WTC11 (cell line): ENCODE measurements at regions not wholly inside any gene's neighbourhood (a gene's known extent, or its start where the extent isn't known, plus 50 kb on each side); places are given as distances from the start of the nearest gene placed in this dataset.

ENCODE experiments used
- ATAC-seq: fragments of 200-7000 bp; cut with Tn5 transposase; 2 replicates; pipeline ENCODE4 v1.10.0; 2021; ENCODE audit warnings: mild to moderate bottlenecking, moderate library complexity
- CTCF ChIA-PET: fragments of 300-600 bp; sonication (Branson Sonifier 250); formaldehyde crosslinking; loops from one replicate; lab custom pipeline; 2021; ENCODE audit warnings: antibody characterized with exemption; lab: Charles Lee
- POLR2A ChIA-PET: fragments of 350-600 bp; sonication (Branson Sonifier 250); formaldehyde crosslinking; loops from one replicate; lab custom pipeline; 2021; ENCODE audit warnings: antibody characterized with exemption; lab: Charles Lee
- DNase-seq: peaks from one replicate; pipeline ENCODE4 v3.0.0; 2021; ENCODE audit warnings: low spot score
- H3K27ac Mint-ChIP-seq: 2 replicates; pipeline ENCODE4 v1.8.0; 2021; ENCODE audit warnings: mixed read lengths
- H3K27me3 Mint-ChIP-seq: 2 replicates; pipeline ENCODE4 v1.8.0; 2021; ENCODE audit warnings: low read depth, mild to moderate bottlenecking, moderate library complexity, mixed read lengths
- H3K36me3 Mint-ChIP-seq: 2 replicates; pipeline ENCODE4 v1.8.0; 2021; ENCODE audit warnings: mixed read lengths
- H3K4me1 Mint-ChIP-seq: 2 replicates; pipeline ENCODE4 v1.8.0; 2022; ENCODE audit warnings: mixed read lengths
- H3K4me3 Mint-ChIP-seq: 2 replicates; pipeline ENCODE4 v1.8.0; 2021; ENCODE audit warnings: mild to moderate bottlenecking, moderate library complexity, mixed read lengths
- H3K9me3 Mint-ChIP-seq: 2 replicates; pipeline ENCODE4 v1.8.0; 2021; ENCODE audit warnings: mixed read lengths
- AFF4 ChIP-seq: sonication (generic); formaldehyde crosslinking; IDR thresholded peaks from 2 replicates; pipeline ENCODE4 v1.8.1; 2023; ENCODE audit warnings: mild to moderate bottlenecking, missing genetic modification reagents, borderline replicate concordance
- E2F4 ChIP-seq: sonication (generic); formaldehyde crosslinking; IDR thresholded peaks from 2 replicates; pipeline ENCODE4 v1.8.1; 2022; ENCODE audit warnings: low read depth, mild to moderate bottlenecking, moderate library complexity, missing genetic modification reagents, borderline replicate concordance
- ERG ChIP-seq: fragments of 250-450 bp; sonication (Bioruptor Pico); IDR thresholded peaks from 2 replicates; pipeline ENCODE4 v1.8.0; 2021; ENCODE audit warnings: mild to moderate bottlenecking
- ESRRA ChIP-seq: sonication (generic); formaldehyde crosslinking; IDR thresholded peaks from 2 replicates; pipeline ENCODE4 v1.8.1; 2022; ENCODE audit warnings: mild to moderate bottlenecking, missing genetic modification reagents, borderline replicate concordance
- FOXP1 ChIP-seq: sonication (generic); formaldehyde crosslinking; IDR thresholded peaks from 2 replicates; pipeline ENCODE4 v1.8.0; 2022; ENCODE audit warnings: missing genetic modification reagents, mild to moderate bottlenecking, moderate library complexity, borderline replicate concordance
- IRF2 ChIP-seq: sonication (generic); formaldehyde crosslinking; IDR thresholded peaks from 2 replicates; pipeline ENCODE4 v1.8.0; 2022; ENCODE audit warnings: low read depth, missing genetic modification reagents, borderline replicate concordance
- JAZF1 ChIP-seq: fragments of 250-450 bp; sonication (Bioruptor Pico); IDR thresholded peaks from 2 replicates; pipeline ENCODE4 v1.9.0; 2021; ENCODE audit warnings: moderate library complexity, mild to moderate bottlenecking, inconsistent platforms
- JUN ChIP-seq: sonication (generic); formaldehyde crosslinking; IDR thresholded peaks from 2 replicates; pipeline ENCODE4 v1.8.0; 2023; ENCODE audit warnings: mild to moderate bottlenecking, missing genetic modification reagents
- MAX ChIP-seq: sonication (generic); formaldehyde crosslinking; IDR thresholded peaks from 2 replicates; pipeline ENCODE4 v1.8.0; 2022; ENCODE audit warnings: mild to moderate bottlenecking, missing genetic modification reagents
- OVOL2 ChIP-seq: fragments of 250-450 bp; sonication (Bioruptor Pico); IDR thresholded peaks from 2 replicates; pipeline ENCODE4 v1.9.0; 2021; ENCODE audit warnings: mild to moderate bottlenecking, borderline replicate concordance
- PRDM15 ChIP-seq: sonication (generic); formaldehyde crosslinking; IDR thresholded peaks from 2 replicates; pipeline ENCODE4 v1.8.0; 2022; ENCODE audit warnings: missing genetic modification reagents
- PRRX2 ChIP-seq: fragments of 250-450 bp; sonication (Bioruptor Pico); IDR thresholded peaks from 2 replicates; pipeline ENCODE4 v1.8.0; 2021; ENCODE audit warnings: mild to moderate bottlenecking
- SMAD3 ChIP-seq: sonication (generic); formaldehyde crosslinking; IDR thresholded peaks from 2 replicates; pipeline ENCODE4 v1.8.0; 2022; ENCODE audit warnings: missing genetic modification reagents, mild to moderate bottlenecking, borderline replicate concordance
- SMAD4 ChIP-seq: sonication (generic); formaldehyde crosslinking; IDR thresholded peaks from 2 replicates; pipeline ENCODE4 v1.8.0; 2022; ENCODE audit warnings: mild to moderate bottlenecking, missing genetic modification reagents
- TEAD4 ChIP-seq: sonication (generic); formaldehyde crosslinking; IDR thresholded peaks from 2 replicates; pipeline ENCODE4 v1.8.0; 2022; ENCODE audit warnings: mild to moderate bottlenecking, missing genetic modification reagents
- ZNF121 ChIP-seq: sonication (generic); formaldehyde crosslinking; IDR thresholded peaks from 2 replicates; pipeline ENCODE4 v1.8.0; 2023; ENCODE audit warnings: missing genetic modification reagents
- ZNF232 ChIP-seq: sonication (generic); formaldehyde crosslinking; IDR thresholded peaks from 2 replicates; pipeline ENCODE4 v1.8.0; 2022; ENCODE audit warnings: mild to moderate bottlenecking, missing genetic modification reagents
- ZNF425 ChIP-seq: fragments of 250-450 bp; sonication (Bioruptor Pico); conservative IDR thresholded peaks from 2 replicates; pipeline ENCODE4 v1.9.0; 2021; ENCODE audit warnings: mild to moderate bottlenecking
- ZNF671 ChIP-seq: fragments of 250-450 bp; sonication (Bioruptor Pico); IDR thresholded peaks from 2 replicates; pipeline ENCODE4 v1.8.0; 2021; ENCODE audit warnings: mild to moderate bottlenecking

- peaks cover 26% of the 10 kb centered on the region for H3K9me3 Mint-ChIP-seq
- peaks cover under 1% of the 10 kb centered on the region; the same call in 1 of the 2 replicates for H3K4me1 Mint-ChIP-seq
- no peak for DNase-seq
- POLR2A ChIA-PET: no interaction called here
- no peak overlapping the region for H3K27ac Mint-ChIP-seq
- no peak for TF ChIP-seq FOXP1
- TF ChIP-seq JUN (CRISPR knock-in tag): no peak
- TF ChIP-seq ESRRA: no peak
- no peak for TF ChIP-seq ZNF232 (CRISPR knock-in tag)
- TF ChIP-seq JAZF1 (CRISPR knock-in tag): no peak
- no peak for TF ChIP-seq SMAD4 (CRISPR knock-in tag)
- TF ChIP-seq ERG: no peak
- TF ChIP-seq ZNF425 (CRISPR knock-in tag): no peak
- TF ChIP-seq PRDM15 (CRISPR knock-in tag): no peak
- TF ChIP-seq PRRX2: no peak
- no peak for TF ChIP-seq IRF2 (CRISPR knock-in tag)
- no peak for TF ChIP-seq MAX
- TF ChIP-seq SMAD3 (CRISPR knock-in tag): no peak
- TF ChIP-seq, all 79 proteins: peak for 0
- H3K4me3 Mint-ChIP-seq: no peak overlapping the region
- peaks cover 9% of the 10 kb centered on the region; the same call in 1 of the 2 replicates for H3K36me3 Mint-ChIP-seq
- no peak for ATAC-seq
- CTCF ChIA-PET: no interaction called here
- no peaks in the 10 kb centered on the region for H3K27me3 Mint-ChIP-seq
Observed at GRCh38 chr5:74098456-74098855, 472.5 kb downstream of the ARHGEF28 start.

GRCh38 chr5:74096325-74096724 is 470.3 kb downstream of the ARHGEF28 start:
- no peak overlapping the region for H3K4me3 Mint-ChIP-seq
- H3K27ac Mint-ChIP-seq: no peak overlapping the region
- DNase-seq: no peak
- no peak for TF ChIP-seq E2F4 (CRISPR knock-in tag)
- no peak for TF ChIP-seq OVOL2 (CRISPR knock-in tag)
- no peak for TF ChIP-seq ZNF121
- no peak for TF ChIP-seq ZNF671 (CRISPR knock-in tag)
- no peak for TF ChIP-seq AFF4 (CRISPR knock-in tag)
- TF ChIP-seq TEAD4 (CRISPR knock-in tag): no peak
- no peak for TF ChIP-seq SMAD3 (CRISPR knock-in tag)
- TF ChIP-seq, all 79 proteins: peak for 0
- no peak for ATAC-seq
- ChIA-PET CTCF (interaction anchor here (0.9 kb wide), 1 partner anchor 116 kb away, joined by 3 read pairs; no protein-coding TSS in a partner anchor), POLR2A (no interaction called here)
- peaks cover 26% of the 10 kb centered on the region for H3K9me3 Mint-ChIP-seq
- H3K27me3 Mint-ChIP-seq: no peaks in the 10 kb centered on the region
- 0 out of 2 replicates have a peak, but pooled peaks cover 2% of the 10 kb centered on the region for H3K4me1 Mint-ChIP-seq
- H3K36me3 Mint-ChIP-seq: peaks cover 9% of the 10 kb centered on the region; the same call in 1 of the 2 replicates
